GM12875 (cell line): ENCODE measurements at regions not wholly inside any gene's neighbourhood (a gene's known extent, or its start where the extent isn't known, plus 50 kb on each side); places are given as distances from the start of the nearest gene placed in this dataset.

Experiments used
- H3K4me3 ChIP-seq: one replicate; pipeline ENCODE4 v1.5.1; 2011; ENCODE audit warnings: low read depth, low read length, control low read depth
- TF ChIP-seq, protein P1 (sequence below): IDR thresholded peaks from 2 replicates; pipeline ENCODE4 v1.5.1; 2011; ENCODE audit warnings: low read depth, mild to moderate bottlenecking, control low read depth, inconsistent platforms, low read length, moderate library complexity, borderline replicate concordance; ENCODE audit not compliant: insufficient read depth

DNA sequence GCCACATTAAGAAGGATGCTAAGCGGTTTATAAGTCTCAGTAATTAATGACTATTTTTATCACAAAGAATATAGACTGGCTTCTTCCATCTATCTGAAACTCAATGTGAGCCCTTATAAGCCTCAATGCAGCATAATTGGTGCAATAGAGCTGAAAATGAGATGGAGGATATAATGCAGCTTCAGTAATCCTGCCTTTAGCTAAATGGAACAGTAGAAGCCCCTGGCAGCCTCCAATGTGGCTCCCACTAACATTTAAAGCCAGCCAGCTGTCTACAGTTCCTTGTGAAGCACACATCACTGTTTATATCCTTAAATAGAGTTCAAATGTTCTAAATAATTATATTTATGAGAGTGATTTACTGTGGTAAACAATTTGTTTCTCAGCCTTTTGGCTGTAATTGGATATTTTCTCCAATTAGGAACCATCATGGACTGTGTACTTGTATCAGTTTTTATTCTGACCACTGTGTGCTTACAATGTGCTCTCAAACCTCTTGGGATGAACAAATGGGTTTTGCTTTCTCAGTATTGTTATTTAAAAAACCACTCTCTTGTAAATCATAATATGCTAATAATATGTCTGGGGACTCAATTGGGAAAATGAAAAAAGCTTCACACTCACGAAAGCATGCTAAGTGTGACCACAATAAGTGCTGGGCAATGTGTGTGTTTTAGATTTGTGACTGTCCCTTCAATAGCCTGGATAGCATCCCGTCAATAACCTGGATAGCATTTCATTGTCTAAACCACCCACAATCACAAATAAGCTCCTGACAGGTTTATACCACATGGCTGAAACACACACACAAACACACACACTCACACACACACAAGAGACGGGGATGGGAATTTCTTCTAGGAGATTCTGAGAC is 366.6 kb downstream of the GBE1 start:
- TF ChIP-seq, protein P1, sequence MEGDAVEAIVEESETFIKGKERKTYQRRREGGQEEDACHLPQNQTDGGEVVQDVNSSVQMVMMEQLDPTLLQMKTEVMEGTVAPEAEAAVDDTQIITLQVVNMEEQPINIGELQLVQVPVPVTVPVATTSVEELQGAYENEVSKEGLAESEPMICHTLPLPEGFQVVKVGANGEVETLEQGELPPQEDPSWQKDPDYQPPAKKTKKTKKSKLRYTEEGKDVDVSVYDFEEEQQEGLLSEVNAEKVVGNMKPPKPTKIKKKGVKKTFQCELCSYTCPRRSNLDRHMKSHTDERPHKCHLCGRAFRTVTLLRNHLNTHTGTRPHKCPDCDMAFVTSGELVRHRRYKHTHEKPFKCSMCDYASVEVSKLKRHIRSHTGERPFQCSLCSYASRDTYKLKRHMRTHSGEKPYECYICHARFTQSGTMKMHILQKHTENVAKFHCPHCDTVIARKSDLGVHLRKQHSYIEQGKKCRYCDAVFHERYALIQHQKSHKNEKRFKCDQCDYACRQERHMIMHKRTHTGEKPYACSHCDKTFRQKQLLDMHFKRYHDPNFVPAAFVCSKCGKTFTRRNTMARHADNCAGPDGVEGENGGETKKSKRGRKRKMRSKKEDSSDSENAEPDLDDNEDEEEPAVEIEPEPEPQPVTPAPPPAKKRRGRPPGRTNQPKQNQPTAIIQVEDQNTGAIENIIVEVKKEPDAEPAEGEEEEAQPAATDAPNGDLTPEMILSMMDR: no peak
- no peak overlapping the region for H3K4me3 ChIP-seq

DNA sequence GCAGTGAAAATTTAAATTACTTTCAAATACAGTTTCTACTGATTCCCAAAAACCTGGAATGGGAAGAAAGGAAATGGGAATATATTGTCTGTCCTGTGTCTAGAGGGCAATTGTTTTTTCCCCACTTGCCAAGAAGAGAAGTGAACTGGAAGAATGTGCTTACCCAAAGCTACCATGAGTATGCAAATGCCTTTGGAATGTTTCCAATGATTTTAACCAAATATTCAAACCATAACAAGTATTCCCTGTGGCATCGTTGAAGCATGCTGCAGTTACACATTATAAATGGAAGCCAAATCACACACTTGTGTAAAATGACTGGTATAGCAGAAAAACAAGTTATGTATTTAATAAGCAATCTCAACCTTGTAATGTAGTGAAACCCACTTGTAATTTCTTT is 368.2 kb downstream of the GBE1 start:
- no peak overlapping the region for H3K4me3 ChIP-seq
- TF ChIP-seq, protein P1: no peak

DNA sequence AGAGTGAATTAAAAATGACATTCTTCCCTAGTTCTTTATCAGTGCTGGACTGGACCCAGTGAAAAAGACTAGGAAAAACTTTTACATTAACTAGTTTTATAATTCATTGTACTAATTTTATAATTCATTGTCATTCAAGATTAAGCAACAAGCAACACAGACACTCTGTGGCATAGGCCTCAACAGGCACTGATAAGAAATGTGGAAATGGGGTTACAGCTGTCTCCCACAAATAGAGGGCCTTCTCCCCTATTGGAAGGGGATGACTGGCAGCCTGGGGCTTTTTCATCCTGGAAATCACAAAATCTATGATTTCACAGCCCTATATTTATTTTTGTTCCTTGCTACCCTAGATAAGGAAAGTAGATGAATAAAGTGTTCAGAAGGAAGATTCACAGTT is 370.6 kb downstream of the GBE1 start:
- TF ChIP-seq, protein P1: no peak
- no peak overlapping the region for H3K4me3 ChIP-seq

DNA sequence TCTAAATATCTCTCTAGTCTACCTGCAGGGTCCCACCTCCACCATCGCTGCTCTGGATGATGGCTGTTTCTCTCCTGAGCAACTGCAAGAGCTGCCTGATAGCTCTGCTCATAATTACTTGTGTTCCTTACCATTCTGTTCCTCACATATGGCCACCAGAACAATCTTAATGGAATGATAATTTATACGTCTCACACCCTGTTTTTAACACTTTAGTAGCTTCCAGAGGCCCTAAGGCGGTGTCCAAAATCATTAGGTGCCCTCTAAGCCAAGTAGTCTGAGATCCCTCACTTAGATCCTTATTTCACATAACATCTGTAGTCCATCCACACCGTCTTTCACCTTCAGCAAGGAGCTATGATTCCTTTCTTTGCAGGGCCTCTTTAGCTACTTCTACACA is 373.3 kb downstream of the GBE1 start:
- TF ChIP-seq, protein P1: no peak
- H3K4me3 ChIP-seq: no peak overlapping the region

DNA sequence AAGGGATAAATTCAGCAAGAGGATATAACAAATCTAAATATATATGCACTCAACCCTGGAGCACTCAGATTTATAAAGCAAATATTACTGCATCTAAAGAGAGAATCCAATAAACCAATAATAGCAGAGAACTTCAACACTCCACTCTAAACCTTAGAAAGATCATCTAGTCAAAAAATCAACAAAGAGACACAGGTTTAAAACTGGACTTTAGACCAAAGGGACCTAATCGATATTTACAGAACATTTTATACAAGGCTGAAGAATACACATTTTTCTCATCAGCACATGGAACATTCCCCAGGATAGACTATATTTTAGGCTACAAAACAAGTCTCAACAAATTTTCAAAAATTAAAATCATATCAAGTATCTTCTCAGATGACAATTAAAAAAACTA is 379.0 kb downstream of the GBE1 start:
- H3K4me3 ChIP-seq: no peak overlapping the region
- TF ChIP-seq, protein P1: no peak

DNA sequence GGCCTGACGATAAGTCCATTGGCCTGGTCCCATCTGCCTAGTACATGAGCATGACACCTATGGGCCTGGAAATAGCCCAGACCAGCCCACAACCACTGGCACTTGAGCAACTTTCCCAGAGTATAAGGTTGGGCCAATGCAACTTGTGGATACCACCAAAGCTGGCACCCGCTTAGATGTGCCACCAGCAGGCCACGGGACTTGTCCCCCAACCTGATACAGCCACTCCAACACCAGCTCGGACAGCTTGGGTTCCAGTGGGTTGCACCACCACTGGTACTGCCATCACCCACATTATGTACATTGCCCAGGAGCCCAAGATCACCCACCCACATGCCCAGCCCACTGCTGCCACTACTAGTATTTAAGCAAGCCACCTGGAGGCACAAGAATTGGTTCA is 381.2 kb downstream of the GBE1 start:
- no peak overlapping the region for H3K4me3 ChIP-seq
- TF ChIP-seq, protein P1: no peak
